Adrenal gland (tissue), 5 donors: ENCODE measurements at regions not wholly inside any gene's neighbourhood (a gene's known extent, or its start where the extent isn't known, plus 50 kb on each side); places are given as distances from the start of the nearest gene placed in this dataset.

Source experiments
- POLR2A ChIP-seq, 2 donors: fragments of 450-650 bp; IDR thresholded peaks; one replicate each; pipeline ENCODE4 v1.6.1; 2017; ENCODE audit warnings: antibody characterized with exemption in 2 of 2, mild to moderate bottlenecking in 2 of 2, moderate library complexity in 1 of 2
- TF ChIP-seq, protein P1 (sequence below), 6 experiments: fragments of 450-650 bp in 4 of 6; fragments of 200-600 bp in 2 of 6; sonication (generic) in 1 of 6; IDR thresholded peaks; 1 replicate in 5 of 6; 2 replicates in 1 of 6; pipeline versions ENCODE4 v1.5.1 to v1.8.0; 2016 to 2021; ENCODE audit warnings: antibody characterized with exemption in 6 of 6, mild to moderate bottlenecking in 2 of 6, moderate library complexity in 1 of 6
- donor health status: DM: no; HTN: no; CAD: no.

DNA sequence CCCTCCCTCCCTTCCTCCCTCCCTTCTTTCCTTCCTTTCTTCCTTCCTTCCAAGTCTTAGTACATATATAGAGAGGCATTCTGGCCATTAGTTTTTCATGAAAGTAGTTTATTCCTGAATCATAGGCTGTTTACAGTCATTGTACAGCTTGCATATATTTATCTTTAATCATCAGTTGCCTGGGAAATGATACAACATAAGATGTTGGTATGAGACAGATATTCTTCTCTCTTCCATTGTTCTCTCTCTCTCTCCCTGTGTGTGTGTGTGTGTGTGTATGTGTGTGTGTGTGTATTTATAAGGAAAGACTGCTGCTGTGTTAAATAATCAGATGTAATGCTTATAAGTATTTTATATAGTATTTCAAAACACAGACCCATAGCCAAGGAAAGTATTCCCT lies 289.8 kb upstream of the UBE2E3 start:
- TF ChIP-seq, protein P1, sequence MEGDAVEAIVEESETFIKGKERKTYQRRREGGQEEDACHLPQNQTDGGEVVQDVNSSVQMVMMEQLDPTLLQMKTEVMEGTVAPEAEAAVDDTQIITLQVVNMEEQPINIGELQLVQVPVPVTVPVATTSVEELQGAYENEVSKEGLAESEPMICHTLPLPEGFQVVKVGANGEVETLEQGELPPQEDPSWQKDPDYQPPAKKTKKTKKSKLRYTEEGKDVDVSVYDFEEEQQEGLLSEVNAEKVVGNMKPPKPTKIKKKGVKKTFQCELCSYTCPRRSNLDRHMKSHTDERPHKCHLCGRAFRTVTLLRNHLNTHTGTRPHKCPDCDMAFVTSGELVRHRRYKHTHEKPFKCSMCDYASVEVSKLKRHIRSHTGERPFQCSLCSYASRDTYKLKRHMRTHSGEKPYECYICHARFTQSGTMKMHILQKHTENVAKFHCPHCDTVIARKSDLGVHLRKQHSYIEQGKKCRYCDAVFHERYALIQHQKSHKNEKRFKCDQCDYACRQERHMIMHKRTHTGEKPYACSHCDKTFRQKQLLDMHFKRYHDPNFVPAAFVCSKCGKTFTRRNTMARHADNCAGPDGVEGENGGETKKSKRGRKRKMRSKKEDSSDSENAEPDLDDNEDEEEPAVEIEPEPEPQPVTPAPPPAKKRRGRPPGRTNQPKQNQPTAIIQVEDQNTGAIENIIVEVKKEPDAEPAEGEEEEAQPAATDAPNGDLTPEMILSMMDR (IDR thresholded peaks at IDR 0.05), result no peak
- TF ChIP-seq POLR2A (IDR thresholded peaks at IDR 0.05), result no peak
